A673 (cell line): ENCODE measurements at regions not wholly inside any gene's neighbourhood (a gene's known extent, or its start where the extent isn't known, plus 50 kb on each side); places are given as distances from the start of the nearest gene placed in this dataset.

Experiments used
- CTCF ChIP-seq: fragments of 300-800, 200-600 bp; sonication (generic); conservative IDR thresholded peaks from 2 replicates; pipeline ENCODE4 v1.5.1; 2017; ENCODE audit warnings: low read depth, mild to moderate bottlenecking, antibody characterized with exemption, low read length, moderate library complexity, mixed read lengths
- EZH2 ChIP-seq: fragments of 200-600 bp; sonication (generic); IDR thresholded peaks from 2 replicates; pipeline ENCODE4 v1.6.1; 2017; ENCODE audit warnings: borderline replicate concordance, low read depth, mild to moderate bottlenecking, mixed read lengths, antibody characterized with exemption, low read length; ENCODE audit not compliant: poor library complexity, severe bottlenecking

GRCh38 chr16:5196204-5196603 lies 98.6 kb upstream of the EEF2KMT start:
- no peak for TF ChIP-seq CTCF
- TF ChIP-seq EZH2 = no peak
